SJSA1 (cell line): ENCODE measurements at regions not wholly inside any gene's neighbourhood (a gene's known extent, or its start where the extent isn't known, plus 50 kb on each side); places are given as distances from the start of the nearest gene placed in this dataset.
"Not testable (repeated sequence)": the region's sequence is repeated elsewhere in the genome, so short reads cannot be mapped to it uniquely, and the experiment has no call there.

Experiments
- DNase-seq, 2 experiments: peaks; one replicate each; pipeline ENCODE4 v3.0.0-alpha.2; 2015 to 2020; ENCODE audit warnings: low spot score in 2 of 2, low read depth in 1 of 2
- H3K27ac ChIP-seq: fragments of 250-450 bp; sonication (Bioruptor Pico); 2 replicates; pipeline ENCODE4 v1.5.1; 2020; ENCODE audit warnings: mild to moderate bottlenecking, moderate library complexity
- H3K27me3 ChIP-seq: fragments of 250-450 bp; sonication (Bioruptor Pico); replicated peaks from 2 replicates; pipeline ENCODE4 v1.5.1; 2020; ENCODE audit warnings: mild to moderate bottlenecking, moderate library complexity
- H3K36me3 ChIP-seq: fragments of 250-450 bp; sonication (Bioruptor Pico); 2 replicates; pipeline ENCODE4 v1.5.1; 2020; ENCODE audit warnings: mild to moderate bottlenecking
- H3K4me1 ChIP-seq: fragments of 250-450 bp; sonication (Bioruptor Pico); replicated peaks from 2 replicates; pipeline ENCODE4 v1.6.1; 2021; ENCODE audit warnings: mild to moderate bottlenecking
- H3K4me3 ChIP-seq: fragments of 250-450 bp; sonication (Bioruptor Pico); 2 replicates; pipeline ENCODE4 v1.5.1; 2020; ENCODE audit warnings: mild to moderate bottlenecking
- H3K9me3 ChIP-seq: fragments of 250-450 bp; sonication (Bioruptor Pico); replicated peaks from 2 replicates; pipeline ENCODE4 v1.5.1; 2020; ENCODE audit warnings: mild to moderate bottlenecking

DNA sequence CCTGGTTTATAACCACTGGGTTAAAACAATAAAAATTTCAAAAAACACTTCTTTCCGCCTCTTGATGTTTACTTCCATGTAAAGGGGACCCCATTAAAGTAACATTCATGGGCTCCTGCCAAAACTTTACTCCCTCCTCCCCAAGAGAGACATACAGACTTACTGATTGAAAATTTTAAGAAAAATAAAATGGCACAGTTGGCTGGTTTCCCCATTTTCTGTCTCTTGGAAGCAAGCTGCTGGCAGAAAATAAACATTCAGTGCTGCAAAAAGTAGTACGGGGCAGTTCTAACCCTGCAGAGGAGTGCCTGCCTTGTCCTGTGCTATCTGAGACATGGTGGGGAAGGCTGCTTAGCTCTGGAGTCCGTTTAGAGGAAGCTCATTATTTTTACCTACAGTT lies 187.3 kb upstream of the INTU start:
- Histone ChIP-seq H3K27ac (no peak overlapping the region), H3K9me3 (no peaks in the 10 kb centered on the region), H3K36me3 (no peaks in the 10 kb centered on the region), H3K27me3 (no peaks in the 10 kb centered on the region), H3K4me3 (no peak overlapping the region), H3K4me1 (no peaks in the 10 kb centered on the region)
- DNase-seq = no peak

DNA sequence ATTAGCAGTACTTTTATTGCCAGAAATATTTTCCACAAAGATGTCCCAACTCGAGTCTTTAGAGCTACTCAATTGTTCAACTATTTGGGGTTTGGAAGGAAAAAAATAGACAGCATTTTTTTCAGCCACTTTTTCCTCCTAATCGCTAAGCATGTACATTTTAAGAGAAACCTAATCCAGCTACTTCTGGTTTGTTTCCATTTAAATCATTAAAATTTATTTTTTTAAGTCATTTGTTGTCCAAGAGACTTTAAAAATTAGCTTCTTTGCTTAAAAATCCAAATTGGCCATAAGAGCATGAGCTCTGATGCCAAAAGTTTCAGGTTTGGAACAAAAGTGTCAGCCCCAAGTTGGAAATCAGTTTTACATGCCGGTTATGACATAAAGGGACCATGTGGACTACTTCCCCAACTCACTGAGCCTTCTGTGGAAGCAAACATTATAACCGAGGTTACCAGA lies 186.3 kb upstream of the INTU start:
- Histone ChIP-seq H3K4me3 (no peak overlapping the region), H3K36me3 (no peaks in the 10 kb centered on the region), H3K4me1 (no peaks in the 10 kb centered on the region), H3K9me3 (no peaks in the 10 kb centered on the region), H3K27ac (no peak overlapping the region), H3K27me3 (no peaks in the 10 kb centered on the region)
- DNase-seq = no peak

DNA sequence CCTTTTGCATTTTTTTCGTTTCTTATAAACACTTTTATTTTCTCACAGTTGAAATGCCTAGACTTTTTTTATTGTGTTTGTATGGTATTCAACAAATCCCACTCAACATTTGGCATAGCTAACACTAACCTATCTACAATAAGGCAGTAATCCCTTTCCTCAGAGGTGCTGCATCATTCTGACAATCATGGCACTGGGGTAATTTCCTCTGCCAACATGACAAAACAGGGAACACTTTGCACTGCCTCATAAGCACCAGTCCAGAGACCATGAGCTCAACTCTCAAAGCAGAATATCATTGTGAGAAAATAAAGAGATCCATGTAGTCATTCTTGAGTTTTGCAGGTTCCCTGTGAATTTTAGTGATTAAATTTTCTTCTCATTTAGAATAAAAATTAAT lies 183.8 kb upstream of the INTU start:
- DNase-seq = no peak
- H3K9me3 ChIP-seq = no peaks in the 10 kb centered on the region
- H3K4me3 ChIP-seq = no peak overlapping the region
- no peaks in the 10 kb centered on the region for H3K4me1 ChIP-seq
- no peaks in the 10 kb centered on the region for H3K36me3 ChIP-seq
- no peak overlapping the region for H3K27ac ChIP-seq
- no peaks in the 10 kb centered on the region for H3K27me3 ChIP-seq

DNA sequence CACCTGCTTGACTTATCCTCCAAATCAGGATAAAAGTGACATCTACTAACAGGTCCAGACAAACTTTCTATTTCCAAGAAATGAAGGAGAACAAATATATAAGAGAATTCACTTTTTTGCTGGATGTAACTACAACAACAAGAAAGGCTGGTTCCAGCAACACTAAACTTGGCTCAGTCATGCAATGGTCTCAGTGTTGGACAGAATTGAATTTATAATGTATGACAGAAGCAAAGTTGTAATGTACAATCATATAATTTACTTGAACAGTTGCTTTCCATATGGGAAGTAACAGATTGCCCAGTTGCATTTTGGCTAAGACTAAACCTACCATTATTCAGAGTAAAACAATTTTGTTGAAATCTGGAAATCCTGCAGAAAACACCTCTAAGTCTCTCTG lies 183.3 kb upstream of the INTU start:
- Histone ChIP-seq H3K4me1 (no peaks in the 10 kb centered on the region), H3K4me3 (no peak overlapping the region), H3K27ac (no peak overlapping the region), H3K9me3 (no peaks in the 10 kb centered on the region), H3K36me3 (no peaks in the 10 kb centered on the region), H3K27me3 (no peaks in the 10 kb centered on the region)
- no peak for DNase-seq

DNA sequence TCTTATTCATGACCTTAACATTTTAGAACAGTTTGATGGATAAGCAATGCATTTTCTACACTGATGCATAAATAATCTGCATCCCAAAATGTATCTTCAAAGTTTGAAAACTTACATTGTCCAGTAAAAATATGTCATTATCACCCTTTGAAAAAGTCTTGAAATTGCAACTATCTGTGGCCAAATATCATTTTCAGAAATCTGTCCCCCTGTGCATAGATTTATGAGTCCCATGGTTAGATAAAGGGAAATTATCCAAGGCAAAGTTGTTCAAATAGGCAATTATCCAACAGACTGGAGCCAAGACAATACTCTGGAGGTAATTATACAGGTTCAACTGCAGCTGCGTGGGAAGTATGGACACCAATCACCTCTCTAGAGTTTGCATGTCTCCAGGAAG lies 182.5 kb upstream of the INTU start:
- Histone ChIP-seq H3K27ac (no peak overlapping the region), H3K4me1 (no peaks in the 10 kb centered on the region), H3K27me3 (no peaks in the 10 kb centered on the region), H3K36me3 (no peaks in the 10 kb centered on the region), H3K4me3 (no peak overlapping the region), H3K9me3 (no peaks in the 10 kb centered on the region)
- no peak for DNase-seq

DNA sequence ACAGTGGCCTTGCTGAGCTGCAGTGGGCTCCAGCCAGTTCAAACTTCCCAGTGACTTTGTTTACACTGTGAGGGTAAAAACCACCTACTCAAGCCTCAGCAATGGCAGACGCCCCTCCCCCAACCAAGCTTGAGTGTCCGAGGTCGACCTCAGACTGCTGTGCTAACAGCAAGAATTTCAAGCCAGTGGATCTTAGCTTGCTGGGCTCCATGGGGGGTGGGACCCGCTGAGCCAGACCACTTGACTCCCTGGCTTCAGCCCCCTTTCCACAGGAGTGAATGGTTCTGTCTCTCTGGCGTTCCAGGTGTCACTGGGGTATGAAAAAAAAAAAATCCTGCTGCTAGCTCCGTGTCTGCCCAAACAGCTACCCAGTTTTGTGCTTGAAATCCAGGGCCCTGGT lies 168.9 kb upstream of the INTU start:
- Histone ChIP-seq H3K27ac (no peak overlapping the region), H3K27me3 (no peaks in the 10 kb centered on the region), H3K36me3 (no peaks in the 10 kb centered on the region), H3K9me3 (0 out of 2 replicates have a peak, but pooled peaks cover 2% of the 10 kb centered on the region), H3K4me3 (no peak overlapping the region), H3K4me1 (no peaks in the 10 kb centered on the region)
- DNase-seq = no peak

DNA sequence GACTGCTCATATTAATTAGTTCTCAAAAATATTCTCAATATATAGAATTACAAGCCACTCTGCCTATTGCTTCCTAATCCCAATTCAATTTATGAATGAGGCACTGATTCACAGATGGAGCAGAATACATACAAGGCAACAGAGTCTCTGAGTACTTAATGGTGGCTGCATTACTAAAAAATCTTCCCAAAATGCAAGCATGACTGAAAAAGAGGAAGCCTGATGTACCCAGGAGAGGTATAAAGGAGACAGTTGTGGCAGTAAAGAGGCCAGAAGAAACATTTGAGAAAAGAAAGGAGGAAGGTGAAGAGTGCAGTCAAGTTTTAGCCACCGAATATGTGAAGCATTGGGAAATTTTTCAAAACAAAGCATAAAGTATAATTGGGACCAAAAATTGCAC lies 163.2 kb upstream of the INTU start:
- Histone ChIP-seq H3K9me3 (0 out of 2 replicates have a peak, but pooled peaks cover 2% of the 10 kb centered on the region), H3K4me3 (no peak overlapping the region), H3K27ac (no peak overlapping the region), H3K4me1 (no peaks in the 10 kb centered on the region), H3K27me3 (no peaks in the 10 kb centered on the region), H3K36me3 (no peaks in the 10 kb centered on the region)
- DNase-seq = no peak

DNA sequence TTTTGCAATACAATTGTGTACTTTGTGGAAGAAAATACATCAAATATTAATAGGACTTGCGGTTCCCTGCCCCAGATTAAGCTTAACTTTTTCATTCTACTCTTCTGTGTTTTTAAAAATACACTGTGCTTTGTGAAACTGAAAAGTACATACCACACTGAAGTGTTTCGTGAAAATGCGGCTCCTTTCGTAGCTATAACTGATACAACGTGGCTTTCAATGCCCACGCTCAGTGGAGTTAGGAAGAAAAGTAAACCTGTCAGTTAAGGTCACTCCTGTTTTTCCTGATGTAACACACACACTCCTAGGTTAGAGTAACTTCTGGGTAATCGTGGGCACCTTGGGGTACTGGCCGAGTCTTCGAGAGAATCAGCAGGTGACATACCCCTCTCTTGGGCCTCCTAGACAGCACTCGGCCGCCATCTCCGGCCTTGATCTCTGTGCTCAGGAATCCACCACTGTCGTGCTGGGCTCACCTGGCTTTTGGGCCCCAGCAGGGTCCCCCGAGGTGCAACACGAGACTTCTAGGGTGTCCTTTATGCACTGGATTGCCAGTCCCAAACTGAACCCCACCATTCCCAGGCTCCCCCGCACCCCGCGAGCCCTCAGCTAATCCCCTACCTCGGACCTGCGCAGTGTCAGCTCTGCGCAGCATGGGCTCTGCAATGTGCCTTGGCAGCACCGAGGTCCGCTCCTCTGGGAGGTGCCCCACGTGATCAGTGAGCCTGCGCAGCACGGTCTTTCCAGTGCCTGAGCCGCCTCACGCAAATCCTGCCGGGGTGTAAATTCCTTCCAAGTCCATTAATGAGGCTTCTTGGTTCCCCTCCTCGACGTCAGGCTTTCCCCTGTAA lies 162.6 kb upstream of the INTU start:
- Histone ChIP-seq H3K27ac (no peak overlapping the region), H3K9me3 (0 out of 2 replicates have a peak, but pooled peaks cover 2% of the 10 kb centered on the region), H3K36me3 (no peaks in the 10 kb centered on the region), H3K4me3 (no peak overlapping the region), H3K4me1 (no peaks in the 10 kb centered on the region), H3K27me3 (no peaks in the 10 kb centered on the region)
- DNase-seq = no peak

DNA sequence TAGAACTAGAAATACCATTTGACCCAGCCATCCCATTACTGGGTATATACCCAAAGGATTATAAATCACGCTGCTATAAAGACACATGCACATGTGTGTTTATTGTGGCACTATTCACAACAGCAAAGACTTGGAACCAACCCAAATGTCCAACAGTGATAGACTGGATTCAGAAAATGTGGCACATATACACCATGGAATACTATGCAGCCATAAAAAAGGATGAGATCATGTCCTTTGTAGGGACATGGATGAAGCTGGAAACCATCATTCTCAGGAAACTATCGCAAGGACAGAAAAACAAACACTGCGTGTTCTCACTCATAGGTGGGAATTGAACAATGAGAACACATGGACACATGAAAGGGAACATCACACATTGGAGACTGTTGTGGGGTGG lies 154.5 kb upstream of the INTU start:
- not testable (repeated sequence) for H3K27me3 ChIP-seq, H3K36me3 ChIP-seq, DNase-seq, H3K9me3 ChIP-seq, H3K27ac ChIP-seq, H3K4me3 ChIP-seq
- H3K4me1 ChIP-seq = peaks cover 14% of the 10 kb centered on the region

DNA sequence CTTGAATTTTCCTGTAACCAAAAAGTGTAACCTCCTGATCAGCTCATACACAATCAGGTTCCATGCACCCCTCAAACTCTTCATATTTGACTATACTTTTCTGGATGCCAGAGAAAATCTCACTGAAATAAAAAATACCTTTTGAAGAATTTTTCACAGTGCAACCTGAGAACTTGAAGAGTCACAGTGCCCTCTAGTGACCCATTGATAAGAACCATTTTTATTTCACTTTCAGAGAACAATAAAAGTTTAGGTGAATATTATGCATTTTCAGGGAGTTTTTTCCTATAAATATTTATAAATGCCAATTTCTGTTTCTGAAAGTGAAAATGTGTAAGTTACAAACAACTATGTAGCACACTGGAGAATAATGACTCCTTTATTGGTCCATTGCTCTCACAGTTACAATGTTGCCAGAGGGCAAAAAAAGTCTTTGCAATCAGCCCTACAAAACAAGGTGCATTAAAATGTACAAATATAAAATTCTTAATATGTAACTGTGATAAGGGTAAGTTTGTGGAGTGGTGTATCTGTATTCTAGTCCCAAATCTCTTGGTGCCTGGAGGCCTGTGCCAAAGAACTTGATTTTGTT lies 153.6 kb upstream of the INTU start:
- H3K4me3 ChIP-seq = no peak overlapping the region
- no peaks in the 10 kb centered on the region for H3K36me3 ChIP-seq
- no peaks in the 10 kb centered on the region for H3K27me3 ChIP-seq
- DNase-seq = peak in 1 of 2 experiments; percentile 36
- H3K4me1 ChIP-seq = peaks cover 21% of the 10 kb centered on the region
- no peaks in the 10 kb centered on the region for H3K9me3 ChIP-seq
- H3K27ac ChIP-seq = no peak overlapping the region

DNA sequence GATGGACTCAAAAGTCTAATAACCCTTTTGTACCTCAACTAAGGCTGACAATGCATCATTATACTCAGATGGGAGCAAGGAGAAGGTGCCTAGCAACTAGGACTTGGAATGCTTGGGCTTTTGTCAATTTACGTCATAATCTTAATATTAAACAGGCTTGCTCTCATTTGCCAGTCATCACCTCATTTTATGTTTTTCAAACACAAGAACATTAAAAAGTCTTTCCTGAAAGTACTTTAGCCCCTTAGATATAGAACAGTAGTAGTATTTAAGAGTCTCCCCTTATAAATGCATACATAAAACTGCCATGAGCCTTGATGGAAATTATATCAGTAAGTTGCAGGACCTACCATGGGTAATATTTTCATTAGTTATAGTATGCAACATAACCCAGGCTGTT lies 150.7 kb upstream of the INTU start:
- Histone ChIP-seq H3K4me1 (peaks cover 40% of the 10 kb centered on the region), H3K4me3 (no peak overlapping the region), H3K36me3 (no peaks in the 10 kb centered on the region), H3K27ac (no peak overlapping the region), H3K9me3 (no peaks in the 10 kb centered on the region), H3K27me3 (no peaks in the 10 kb centered on the region)
- DNase-seq = no peak

DNA sequence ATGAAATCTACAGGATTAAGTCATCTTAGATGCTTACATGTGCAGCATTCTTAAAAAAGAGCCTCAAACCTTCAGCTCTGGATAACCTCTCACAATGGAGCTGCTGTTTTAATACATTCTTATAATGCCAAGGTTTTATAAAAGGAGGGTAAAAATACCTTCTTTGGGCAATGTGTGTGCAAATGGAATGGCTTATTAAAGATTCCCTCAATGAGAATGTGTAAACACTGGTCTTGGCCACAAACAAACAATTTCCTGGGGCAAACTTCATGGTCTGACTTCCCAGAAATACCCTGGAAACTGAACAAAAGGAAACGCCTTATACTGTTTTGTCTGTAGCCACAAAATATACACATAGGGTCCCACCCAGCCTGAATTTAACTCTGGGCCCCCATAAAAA lies 148.6 kb upstream of the INTU start:
- Histone ChIP-seq H3K27me3 (no peaks in the 10 kb centered on the region), H3K36me3 (no peaks in the 10 kb centered on the region), H3K4me3 (no peak overlapping the region), H3K9me3 (no peaks in the 10 kb centered on the region), H3K27ac (peak overlapping the region; percentile 95), H3K4me1 (peaks cover 40% of the 10 kb centered on the region)
- peak; percentile 66 to 93 for DNase-seq

DNA sequence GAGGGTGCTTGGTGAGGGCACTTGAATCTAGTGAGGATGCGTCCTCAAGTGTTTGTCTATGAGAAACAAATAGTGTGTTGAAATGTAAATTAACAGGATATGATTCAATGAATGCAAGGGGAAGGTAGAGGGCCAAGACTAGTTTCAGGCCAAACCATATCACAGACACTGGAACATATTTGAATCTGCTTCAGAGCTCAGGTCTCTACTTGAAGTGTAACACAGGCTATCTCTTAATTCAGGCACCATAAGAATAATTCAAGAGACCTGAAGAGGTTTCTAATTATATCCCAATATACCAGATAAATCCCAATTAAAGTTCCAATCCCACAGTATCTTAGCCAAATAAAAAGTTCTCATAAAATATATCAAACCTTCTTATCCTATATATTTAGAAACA lies 146.5 kb upstream of the INTU start:
- H3K4me1 ChIP-seq = peaks cover 40% of the 10 kb centered on the region
- H3K4me3 ChIP-seq = no peak overlapping the region

DNA sequence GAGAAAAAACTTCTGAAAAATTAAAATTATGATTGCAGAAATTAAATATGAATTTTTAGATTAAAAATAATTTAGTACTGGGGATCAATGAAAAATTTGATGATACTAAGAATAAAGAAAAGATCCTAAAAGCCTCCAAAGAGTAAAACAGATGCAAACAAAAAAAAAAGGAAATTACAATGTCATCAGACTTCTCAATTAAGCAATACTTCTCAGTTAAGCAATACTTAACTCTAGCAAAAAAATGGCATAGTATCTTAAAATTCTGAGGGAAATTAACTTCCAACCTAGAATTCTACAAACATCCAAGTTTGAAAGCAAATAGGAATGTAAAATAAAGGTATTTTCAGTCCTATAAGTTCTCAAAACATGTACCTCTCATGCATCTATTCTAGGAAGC lies 141.2 kb upstream of the INTU start:
- DNase-seq = no peak
- H3K36me3 ChIP-seq = no peaks in the 10 kb centered on the region
- H3K4me3 ChIP-seq = no peak overlapping the region
- no peak overlapping the region for H3K27ac ChIP-seq
- H3K4me1 ChIP-seq = no peaks in the 10 kb centered on the region
- no peaks in the 10 kb centered on the region for H3K9me3 ChIP-seq
- no peaks in the 10 kb centered on the region for H3K27me3 ChIP-seq

More for the DNA sequence above, 146.5 kb upstream of the INTU start:
- no peaks in the 10 kb centered on the region for H3K36me3 ChIP-seq
- no peaks in the 10 kb centered on the region for H3K9me3 ChIP-seq
- H3K27me3 ChIP-seq = no peaks in the 10 kb centered on the region
- DNase-seq = no peak
- H3K27ac ChIP-seq = 0 out of 2 replicates have a peak overlapping the region, but pooled peaks have one; percentile 70
